GM21529 (cell line): ENCODE measurements at regions not wholly inside any gene's neighbourhood (a gene's known extent, or its start where the extent isn't known, plus 50 kb on each side); places are given as distances from the start of the nearest gene placed in this dataset.

Source experiments
- ATAC-seq: cut with Tn5 transposase; IDR thresholded peaks from one replicate; pipeline ENCODE4 v1.9.1; 2021; ENCODE audit not compliant: unreplicated experiment

DNA sequence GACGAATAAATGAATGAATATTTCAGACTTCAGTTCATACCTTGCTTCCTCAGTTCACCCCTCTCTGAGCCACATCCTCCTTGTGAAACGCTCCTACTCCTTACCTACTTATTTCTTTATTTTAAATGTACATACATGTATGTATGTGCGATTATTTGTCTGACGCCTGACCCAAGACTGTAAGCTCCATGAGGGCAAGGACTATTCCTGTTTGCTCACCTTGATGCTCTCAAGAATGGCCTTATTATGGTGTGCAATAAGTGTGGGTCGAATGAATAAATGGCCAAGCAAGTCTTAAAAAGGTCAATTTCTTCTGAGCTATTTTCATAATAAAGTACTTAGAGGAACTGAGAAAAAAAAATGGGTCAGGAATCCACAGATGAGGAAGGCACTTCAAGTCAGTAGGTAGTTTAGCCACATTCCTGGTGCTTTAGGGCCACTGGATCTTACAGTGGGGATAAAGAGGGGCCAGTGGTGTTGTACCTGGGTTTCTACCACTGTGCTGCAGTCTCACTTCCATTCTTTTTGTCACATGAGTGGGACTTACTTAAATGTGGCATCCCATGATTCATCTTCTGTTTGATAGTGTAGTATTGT lies 74.7 kb downstream of the SDC1 start:
- no peak for ATAC-seq

- no peak for ATAC-seq
Observed at GRCh38 chr2:20149703-20150030, 75.3 kb downstream of the SDC1 start.

DNA sequence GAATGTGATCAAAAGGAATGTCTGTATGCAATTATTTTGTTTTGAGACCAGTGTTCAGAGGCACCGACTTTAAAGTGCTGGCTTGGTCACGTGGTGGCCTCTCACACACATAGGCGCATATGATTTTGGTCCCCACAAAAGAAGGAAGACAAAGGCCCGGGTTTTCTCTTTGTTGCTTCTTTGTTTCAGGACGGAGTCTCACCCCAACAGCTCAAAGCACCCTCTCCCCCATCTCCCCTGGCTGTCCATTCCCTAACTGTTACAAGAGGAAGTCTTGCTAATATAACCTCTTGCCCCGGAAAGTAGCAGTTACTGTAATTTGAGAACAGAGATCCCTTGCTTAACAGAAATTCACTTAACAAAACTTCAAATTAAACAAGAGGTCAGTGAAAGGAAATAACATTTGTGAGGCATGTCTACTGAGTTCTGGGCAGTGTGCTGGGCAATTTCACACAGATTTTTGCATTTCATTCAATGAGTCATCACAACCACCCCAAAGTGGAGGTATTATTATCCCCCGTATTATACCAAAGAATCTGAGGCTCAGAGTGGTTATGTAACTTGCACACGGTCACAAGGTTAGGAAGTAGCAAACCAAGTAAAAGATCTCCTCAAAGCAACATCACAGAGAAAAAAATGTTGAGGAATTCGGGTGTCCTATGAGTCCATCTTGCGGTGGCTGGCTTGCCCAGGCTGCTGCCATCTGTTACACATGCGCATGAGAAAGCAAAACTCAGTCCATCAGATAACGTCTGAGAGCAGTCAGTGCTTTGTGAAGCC lies 75.8 kb downstream of the SDC1 start:
- ATAC-seq: no peak

DNA sequence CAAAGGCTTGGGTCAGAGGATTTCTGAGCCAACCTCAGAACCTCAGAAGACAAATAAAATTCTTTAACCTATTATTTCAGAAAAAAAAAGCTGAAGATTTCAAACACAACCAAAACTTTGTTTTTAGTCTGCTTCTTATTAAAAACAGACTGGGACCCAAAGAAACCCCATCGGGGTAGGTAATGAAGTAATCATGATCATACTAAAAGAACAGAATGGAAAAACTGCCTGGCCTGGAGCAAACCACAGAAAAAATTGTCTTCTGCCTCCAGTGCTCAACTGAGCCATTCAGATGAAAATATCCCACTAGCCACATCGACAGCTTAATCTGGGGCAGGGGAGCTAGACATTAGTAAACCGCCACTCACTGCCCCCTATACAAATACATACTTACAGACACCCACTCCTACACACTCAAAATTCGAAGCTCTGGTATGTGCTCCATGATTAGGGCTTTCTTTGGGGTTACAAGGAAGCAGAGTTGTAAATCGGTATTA lies 76.5 kb downstream of the SDC1 start:
- ATAC-seq: no peak

- ATAC-seq: no peak
Observed at GRCh38 chr2:20147351-20147750, 77.6 kb downstream of the SDC1 start.

- no peak for ATAC-seq
Observed at GRCh38 chr2:20146401-20146800, 78.5 kb downstream of the SDC1 start.

DNA sequence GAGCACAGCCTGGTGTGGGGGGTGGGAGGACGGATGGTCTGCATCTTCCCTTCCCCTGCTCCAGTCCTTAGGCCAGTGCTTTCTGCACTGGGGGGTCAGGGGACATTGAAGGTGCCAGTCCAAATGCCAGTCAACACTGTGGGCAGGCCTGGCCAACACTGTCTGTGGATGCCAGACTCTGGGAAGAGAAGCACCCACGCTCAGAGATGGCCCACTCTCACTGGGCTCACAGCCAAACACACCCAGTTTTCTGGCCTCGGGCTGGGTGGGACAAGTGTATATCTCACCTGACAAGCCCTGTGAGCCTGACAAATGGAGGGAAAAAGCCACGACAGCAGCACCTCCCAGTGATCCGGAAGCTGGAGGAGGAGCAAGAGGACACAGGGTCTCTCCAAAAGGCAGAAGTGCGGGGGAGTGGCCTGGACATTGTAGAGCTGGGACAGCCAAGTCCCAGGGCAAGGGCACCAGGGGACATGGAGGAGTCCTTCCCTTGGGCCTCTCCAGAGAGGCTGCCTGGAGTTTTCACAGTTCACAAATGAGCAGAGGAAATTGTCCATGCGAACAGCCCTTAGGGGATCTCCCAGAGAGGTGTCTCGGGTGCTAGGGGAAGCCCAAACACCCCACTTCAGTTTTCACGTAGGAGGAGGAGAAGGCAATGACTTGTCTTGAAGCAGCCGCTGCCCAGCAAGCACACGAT lies 79.3 kb downstream of the SDC1 start:
- ATAC-seq: peak; percentile 91

DNA sequence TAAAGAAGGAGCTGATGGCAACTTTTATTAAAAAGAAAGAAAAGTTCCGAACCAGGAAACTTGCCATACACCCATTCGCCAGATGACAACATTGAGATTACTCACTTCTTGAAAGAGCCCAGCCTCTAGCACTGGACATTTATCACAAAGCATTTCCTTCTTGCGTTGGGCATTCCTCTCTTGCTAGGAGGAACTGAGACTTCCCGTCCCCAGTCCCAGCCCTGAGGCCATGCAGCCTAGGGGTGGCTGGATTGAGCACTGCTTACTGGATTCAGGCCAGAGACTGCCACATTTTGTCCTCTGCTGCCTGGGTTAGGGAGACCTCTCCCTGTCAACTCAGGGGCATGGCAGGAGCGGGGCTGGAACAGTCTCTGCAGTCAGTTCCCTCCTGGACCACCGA lies 80.1 kb downstream of the SDC1 start:
- ATAC-seq: no peak

DNA sequence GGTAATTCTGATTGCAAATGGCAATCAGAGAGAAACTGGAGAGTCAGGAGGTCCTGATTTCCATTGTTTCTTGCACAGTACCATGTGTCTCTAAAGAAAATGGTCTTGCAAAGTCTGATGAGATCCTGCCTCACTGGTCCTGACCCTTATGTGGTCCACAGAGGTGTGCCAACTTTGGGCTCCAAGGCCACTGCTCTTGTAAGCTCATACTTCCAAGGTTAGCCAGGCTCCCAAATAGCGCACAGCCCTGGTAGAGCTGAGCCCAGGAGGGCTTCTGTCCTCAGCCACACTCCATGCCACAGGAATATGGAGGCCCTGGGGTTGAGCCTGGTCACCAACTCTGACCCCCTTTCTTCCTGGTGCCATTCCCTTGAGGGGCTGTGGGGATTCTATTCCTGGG lies 80.7 kb downstream of the SDC1 start:
- no peak for ATAC-seq

DNA sequence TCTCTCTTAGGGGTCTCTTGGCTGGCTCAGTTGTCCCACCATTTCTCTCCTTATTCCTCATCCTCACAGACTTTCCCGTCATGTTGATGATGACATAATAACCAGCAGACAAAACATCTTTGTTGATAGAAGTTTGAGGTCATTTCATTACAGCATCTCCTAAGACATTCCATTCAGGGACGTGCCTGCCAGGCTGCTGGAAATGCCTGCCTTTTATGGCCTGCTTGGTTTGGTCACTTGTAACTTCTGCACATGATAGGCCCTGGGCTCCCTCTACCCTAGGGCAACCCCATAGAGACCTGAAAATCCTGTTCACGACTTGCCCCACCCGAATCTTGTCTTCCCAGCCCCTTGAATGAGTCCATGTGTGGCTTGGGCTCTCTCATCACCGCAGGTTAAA lies 81.7 kb downstream of the SDC1 start:
- no peak for ATAC-seq

DNA sequence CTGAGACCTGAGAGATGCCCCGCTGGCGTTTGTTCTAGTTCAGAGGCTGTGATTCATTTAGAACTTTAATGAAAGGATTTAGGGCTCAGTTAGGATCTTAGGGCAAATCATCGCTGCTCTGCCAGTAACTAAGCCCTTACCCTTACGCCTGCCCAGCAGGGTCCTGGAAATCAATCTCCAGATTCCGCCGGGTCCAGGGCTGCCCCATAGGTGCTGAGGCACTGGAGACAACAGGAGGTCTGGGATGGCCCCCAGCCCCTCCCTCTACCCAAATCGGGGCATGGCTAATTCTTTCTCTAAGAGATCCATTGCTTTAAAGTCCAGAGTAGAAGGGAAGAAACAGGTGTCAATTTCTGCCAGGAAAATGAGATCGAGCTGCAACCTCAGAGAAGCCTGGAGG lies 83.1 kb downstream of the SDC1 start:
- no peak for ATAC-seq

DNA sequence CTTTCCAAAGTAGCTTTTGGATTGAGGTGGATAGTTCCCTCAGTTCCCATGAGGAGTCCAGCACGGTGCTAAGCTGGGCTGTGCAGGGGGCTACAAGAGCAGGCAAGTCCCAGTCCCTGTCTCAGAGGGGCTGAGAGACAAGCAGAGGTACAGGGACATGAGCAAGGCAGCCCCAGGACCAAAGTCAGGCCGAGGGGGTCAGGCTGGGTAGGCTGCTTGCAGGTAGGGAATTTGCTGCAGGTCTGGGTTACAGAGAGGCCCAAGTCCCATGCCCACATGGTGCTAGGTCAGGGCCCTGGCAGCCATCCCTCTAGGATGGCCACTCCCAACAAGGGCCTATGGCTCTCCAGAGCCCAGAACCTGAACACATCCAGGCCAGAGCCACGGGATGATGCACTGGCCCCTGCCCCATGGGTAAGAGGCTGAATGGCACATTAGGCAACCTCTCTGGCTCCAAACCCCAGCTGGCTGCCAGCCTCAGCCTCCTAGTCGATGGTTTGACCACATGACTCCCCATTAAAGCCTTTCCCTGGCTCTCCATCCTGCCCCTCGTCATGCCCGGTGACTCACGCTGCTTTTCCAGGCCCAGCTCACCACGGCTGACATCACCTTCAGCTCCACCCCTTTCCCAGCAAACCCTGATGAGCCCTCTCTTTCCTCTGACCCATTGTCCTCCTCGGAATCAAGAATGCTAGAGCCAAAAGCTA lies 83.7 kb downstream of the SDC1 start:
- no peak for ATAC-seq

DNA sequence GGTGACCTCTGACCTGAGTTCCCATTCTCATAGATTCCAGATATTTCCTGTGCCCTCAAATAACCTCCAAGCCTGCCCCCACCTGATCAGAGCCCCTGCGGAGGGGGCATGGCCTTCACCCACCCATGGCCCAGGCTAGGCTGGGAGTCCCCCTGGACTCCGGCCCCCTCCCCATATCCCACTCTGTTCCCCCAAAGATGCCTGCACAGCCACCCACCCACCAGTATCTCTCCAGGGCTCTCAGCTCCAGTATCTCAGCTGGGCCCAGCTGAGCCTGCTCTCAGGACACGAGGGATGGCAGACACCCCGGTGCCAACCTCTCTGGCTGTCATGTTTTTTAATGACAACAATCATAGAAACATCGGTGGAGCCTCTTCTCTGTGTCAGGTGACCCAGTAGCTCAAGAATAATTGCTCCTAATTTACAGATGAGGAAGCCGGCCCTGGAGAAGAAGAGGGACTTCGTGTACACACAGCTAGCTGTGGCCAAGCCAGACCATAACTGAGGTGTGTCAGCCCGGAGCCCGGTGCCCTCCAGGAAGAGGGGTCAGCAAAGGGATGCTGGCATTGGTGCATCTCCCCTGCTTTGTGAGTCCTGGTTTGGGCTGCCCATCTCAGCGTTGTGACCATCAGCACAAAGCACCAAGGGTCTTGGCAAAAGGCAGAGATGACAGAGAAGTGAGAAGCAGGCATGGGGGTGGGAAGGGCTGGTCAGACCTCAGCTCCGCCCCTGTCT lies 84.4 kb downstream of the SDC1 start:
- no peak for ATAC-seq

DNA sequence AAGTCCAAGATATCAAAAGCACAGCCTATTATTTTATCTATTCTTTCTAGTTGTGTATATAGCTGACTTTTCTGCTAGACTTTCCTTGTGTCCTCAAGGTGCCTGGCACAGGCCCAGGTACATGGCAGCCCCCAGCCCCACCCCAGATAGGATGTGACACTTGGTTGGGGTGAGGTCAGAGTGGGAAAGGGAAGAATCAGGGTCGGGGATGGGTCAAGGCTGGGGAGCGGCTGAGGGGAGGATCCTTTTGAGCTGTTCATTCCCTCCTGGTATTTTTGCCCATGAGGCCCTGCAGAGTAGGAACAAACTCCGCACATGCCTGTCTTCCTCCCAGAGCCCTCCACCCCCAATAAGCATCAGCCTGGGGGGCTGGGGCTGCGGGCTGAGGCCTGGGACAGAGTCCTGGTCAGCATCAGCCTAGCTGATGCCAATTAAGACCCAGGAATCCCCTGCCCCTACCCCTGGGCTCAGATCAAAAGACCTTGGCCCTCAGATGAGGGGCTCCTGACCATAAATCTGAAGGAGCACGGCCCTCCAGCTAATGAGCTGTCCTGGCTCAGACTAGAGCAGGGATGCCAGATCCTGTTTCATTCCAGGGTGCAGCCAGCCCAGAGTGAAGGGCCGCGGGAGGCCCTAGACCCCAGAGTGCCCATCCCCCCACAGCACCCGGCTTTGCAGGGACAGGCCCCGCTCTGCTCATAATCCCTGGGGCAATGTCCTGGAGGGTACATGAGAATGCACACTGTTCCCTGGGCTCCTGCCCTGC lies 85.3 kb downstream of the SDC1 start:
- ATAC-seq: no peak

DNA sequence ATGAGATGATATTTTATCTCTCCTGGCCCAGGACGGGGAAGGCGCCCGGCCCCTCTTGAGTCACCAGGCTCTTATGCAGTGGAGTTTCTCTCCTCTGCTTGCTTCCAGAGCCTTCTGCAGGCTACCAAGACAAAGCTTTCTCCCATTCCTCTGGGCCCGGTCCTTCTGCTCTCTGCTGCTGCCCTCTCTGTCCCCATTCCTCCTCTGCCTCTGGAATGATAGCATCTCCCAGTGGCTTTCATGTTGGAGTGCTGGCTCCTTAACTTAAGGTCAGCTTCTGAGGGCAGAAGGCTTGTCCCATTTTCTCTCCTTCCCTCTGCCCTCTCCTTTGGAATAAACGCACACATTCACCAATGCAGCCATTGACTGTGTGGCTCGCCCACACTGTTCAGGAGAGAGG lies 86.2 kb downstream of the SDC1 start:
- no peak for ATAC-seq

DNA sequence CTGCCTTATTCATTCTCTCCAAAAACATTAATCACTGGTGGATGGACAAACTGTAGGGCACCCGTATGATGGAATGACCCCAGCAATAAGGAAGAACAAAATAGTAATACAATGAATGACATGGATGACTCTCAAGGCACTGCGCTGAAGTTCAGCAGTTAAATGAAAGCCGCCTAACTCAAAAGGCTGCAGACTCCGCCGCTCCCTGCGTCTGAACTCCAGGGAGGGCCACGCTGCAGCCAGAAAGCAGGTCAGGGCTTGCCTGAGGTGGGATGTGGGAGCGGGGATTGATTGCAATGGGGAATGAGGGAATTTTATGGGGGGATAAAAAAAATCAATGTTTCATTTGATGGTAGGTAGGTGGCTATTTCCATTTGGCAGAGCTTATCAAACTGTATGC lies 86.5 kb upstream of the LAPTM4A start:
- no peak for ATAC-seq

- ATAC-seq: no peak
Observed at GRCh38 chr2:20137131-20137571, 85.7 kb upstream of the LAPTM4A start.

- ATAC-seq: no peak
Observed at GRCh38 chr2:20136149-20136548, 84.7 kb upstream of the LAPTM4A start.

GRCh38 chr2:20135631-20136050 lies 84.2 kb upstream of the LAPTM4A start:
- ATAC-seq: peak; percentile 85

- no peak for ATAC-seq
Observed at GRCh38 chr2:20132990-20133535, 81.6 kb upstream of the LAPTM4A start.
